ENCODE measurements at regions not wholly inside any gene's neighbourhood (a gene's known extent, or its start where the extent isn't known, plus 50 kb on each side); places are given as distances from the start of the nearest gene placed in this dataset.

DNA sequence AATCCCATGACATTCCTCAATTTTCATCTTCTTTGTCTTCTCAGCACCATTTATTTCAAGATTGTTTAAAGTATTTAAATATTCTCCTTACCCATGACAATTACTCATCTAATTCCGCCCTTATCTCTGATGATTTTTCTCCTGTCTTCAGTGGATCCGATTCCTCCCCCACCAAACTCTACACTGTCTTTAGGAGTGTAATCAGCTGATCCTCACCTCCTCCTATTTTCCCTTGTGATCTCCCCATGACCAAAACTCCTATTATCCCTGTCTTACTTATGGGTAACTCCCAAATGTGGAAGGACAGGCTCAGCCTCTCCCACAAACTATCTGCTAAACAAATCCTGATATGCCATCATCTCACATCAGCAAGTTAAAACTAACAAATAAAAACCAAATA, 335.3 kb upstream of the RUNX1 start:
- TF ChIP-seq, protein P1, sequence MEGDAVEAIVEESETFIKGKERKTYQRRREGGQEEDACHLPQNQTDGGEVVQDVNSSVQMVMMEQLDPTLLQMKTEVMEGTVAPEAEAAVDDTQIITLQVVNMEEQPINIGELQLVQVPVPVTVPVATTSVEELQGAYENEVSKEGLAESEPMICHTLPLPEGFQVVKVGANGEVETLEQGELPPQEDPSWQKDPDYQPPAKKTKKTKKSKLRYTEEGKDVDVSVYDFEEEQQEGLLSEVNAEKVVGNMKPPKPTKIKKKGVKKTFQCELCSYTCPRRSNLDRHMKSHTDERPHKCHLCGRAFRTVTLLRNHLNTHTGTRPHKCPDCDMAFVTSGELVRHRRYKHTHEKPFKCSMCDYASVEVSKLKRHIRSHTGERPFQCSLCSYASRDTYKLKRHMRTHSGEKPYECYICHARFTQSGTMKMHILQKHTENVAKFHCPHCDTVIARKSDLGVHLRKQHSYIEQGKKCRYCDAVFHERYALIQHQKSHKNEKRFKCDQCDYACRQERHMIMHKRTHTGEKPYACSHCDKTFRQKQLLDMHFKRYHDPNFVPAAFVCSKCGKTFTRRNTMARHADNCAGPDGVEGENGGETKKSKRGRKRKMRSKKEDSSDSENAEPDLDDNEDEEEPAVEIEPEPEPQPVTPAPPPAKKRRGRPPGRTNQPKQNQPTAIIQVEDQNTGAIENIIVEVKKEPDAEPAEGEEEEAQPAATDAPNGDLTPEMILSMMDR (IDR thresholded peaks at IDR 0.05): no peak
- TF ChIP-seq POLR2A (IDR thresholded peaks at IDR 0.05): no peak

Measured in thyroid gland (tissue), 4 donors.